H9 (cell line): ENCODE measurements at regions not wholly inside any gene's neighbourhood (a gene's known extent, or its start where the extent isn't known, plus 50 kb on each side); places are given as distances from the start of the nearest gene placed in this dataset.

Experiments used
- DNase-seq: peaks from one replicate; pipeline ENCODE4 v3.0.0-alpha.2; 2017
- H2AFZ ChIP-seq: one replicate; pipeline ENCODE4 v1.6.1; 2013; ENCODE audit warnings: mild to moderate bottlenecking, low read length, control low read depth, moderate library complexity
- H2AK5ac ChIP-seq: 2 replicates; pipeline ENCODE4 v1.6.1; 2013; ENCODE audit warnings: low read length, control low read depth, mixed read lengths; ENCODE audit not compliant: insufficient read length
- H2BK120ac ChIP-seq: one replicate; pipeline ENCODE4 v1.6.1; 2013; ENCODE audit warnings: low read depth, mild to moderate bottlenecking, low read length, control low read depth, inconsistent platforms; ENCODE audit not compliant: poor library complexity, severe bottlenecking
- H2BK12ac ChIP-seq: 2 replicates; pipeline ENCODE4 v1.6.1; 2013; ENCODE audit warnings: low read length, control low read depth, mixed read lengths, low read depth; ENCODE audit not compliant: insufficient read length
- H2BK15ac ChIP-seq: 2 replicates; pipeline ENCODE4 v1.6.1; 2013; ENCODE audit warnings: low read depth, low read length, control low read depth
- H2BK20ac ChIP-seq: one replicate; pipeline ENCODE4 v1.6.1; 2013; ENCODE audit warnings: low read depth, mild to moderate bottlenecking, low read length, control low read depth, inconsistent platforms; ENCODE audit not compliant: poor library complexity, severe bottlenecking
- H2BK5ac ChIP-seq: 2 replicates; pipeline ENCODE4 v1.6.1; 2013; ENCODE audit warnings: low read length, control low read depth, mixed read lengths; ENCODE audit not compliant: insufficient read length
- H3K14ac ChIP-seq: 2 replicates; pipeline ENCODE4 v1.6.1; 2013; ENCODE audit warnings: low read length, control low read depth; ENCODE audit not compliant: insufficient read depth
- H3K18ac ChIP-seq: 2 replicates; pipeline ENCODE4 v1.6.1; 2013; ENCODE audit warnings: low read depth, mild to moderate bottlenecking, mixed read lengths, low read length, control low read depth; ENCODE audit not compliant: insufficient read length
- H3K23ac ChIP-seq: 2 replicates; pipeline ENCODE4 v1.6.1; 2013; ENCODE audit warnings: low read length, control low read depth, mixed read lengths, low read depth; ENCODE audit not compliant: insufficient read length
- H3K23me2 ChIP-seq: 2 replicates; pipeline ENCODE4 v1.6.1; 2013; ENCODE audit warnings: low read depth, mild to moderate bottlenecking, mixed read lengths, low read length, control low read depth; ENCODE audit not compliant: insufficient read length, poor library complexity, severe bottlenecking
- H3K27ac ChIP-seq: 2 replicates; pipeline ENCODE4 v1.5.1; 2013; ENCODE audit warnings: low read length, control low read depth, mixed read lengths, low read depth; ENCODE audit not compliant: insufficient read length
- H3K27me3 ChIP-seq: 2 replicates; pipeline ENCODE4 v1.6.1; 2013; ENCODE audit warnings: low read length, control low read depth, inconsistent platforms; ENCODE audit not compliant: insufficient read depth
- H3K4ac ChIP-seq: 2 replicates; pipeline ENCODE4 v1.6.1; 2013; ENCODE audit warnings: low read depth, mild to moderate bottlenecking, control low read depth, inconsistent platforms, low read length, moderate library complexity
- H3K4me1 ChIP-seq: 2 replicates; pipeline ENCODE4 v1.6.1; 2013; ENCODE audit warnings: low read length, control low read depth, inconsistent platforms; ENCODE audit not compliant: insufficient read depth
- H3K4me2 ChIP-seq: 2 replicates; pipeline ENCODE4 v1.6.1; 2013; ENCODE audit warnings: low read length, control low read depth, mixed read lengths; ENCODE audit not compliant: insufficient read length, insufficient read depth
- H3K56ac ChIP-seq: 2 replicates; pipeline ENCODE4 v1.6.1; 2013; ENCODE audit warnings: low read depth, mild to moderate bottlenecking, mixed read lengths, low read length, control low read depth; ENCODE audit not compliant: insufficient read length
- H3K79me1 ChIP-seq: 2 replicates; pipeline ENCODE4 v1.6.1; 2013; ENCODE audit warnings: low read depth, mild to moderate bottlenecking, moderate library complexity, low read length, control low read depth, inconsistent platforms; ENCODE audit not compliant: insufficient read depth, poor library complexity, severe bottlenecking
- H3K79me2 ChIP-seq: 2 replicates; pipeline ENCODE4 v1.6.1; 2013; ENCODE audit warnings: low read length, control low read depth, inconsistent platforms; ENCODE audit not compliant: insufficient read depth
- H3K9ac ChIP-seq: 2 replicates; pipeline ENCODE4 v1.6.1; 2013; ENCODE audit warnings: low read length, control low read depth, mixed read lengths; ENCODE audit not compliant: insufficient read length; ENCODE audit errors: extremely low read depth
- H3K9me3 ChIP-seq: one replicate; pipeline ENCODE4 v1.6.1; 2013; ENCODE audit warnings: low read depth, low read length, inconsistent platforms; ENCODE audit not compliant: control insufficient read depth
- H3T11ph ChIP-seq: one replicate; pipeline ENCODE4 v1.6.1; 2013; ENCODE audit warnings: mild to moderate bottlenecking, low read length, control low read depth, inconsistent platforms
- H4K20me1 ChIP-seq: one replicate; pipeline ENCODE4 v1.6.1; 2013; ENCODE audit not compliant: control insufficient read depth, insufficient read length, insufficient read depth
- H4K5ac ChIP-seq: 2 replicates; pipeline ENCODE4 v1.6.1; 2013; ENCODE audit warnings: low read depth, mild to moderate bottlenecking, mixed read lengths, low read length, control low read depth; ENCODE audit not compliant: insufficient read length
- H4K8ac ChIP-seq: replicated peaks from 2 replicates; pipeline ENCODE4 v1.6.1; 2013; ENCODE audit warnings: low read length, control low read depth, mixed read lengths, low read depth; ENCODE audit not compliant: insufficient read length
- H4K91ac ChIP-seq: 2 replicates; pipeline ENCODE4 v1.6.1; 2013; ENCODE audit warnings: low read depth, mild to moderate bottlenecking, moderate library complexity, mixed read lengths, low read length, control low read depth; ENCODE audit not compliant: insufficient read length
- H3K27ac Mint-ChIP-seq, 3 experiments: 2 replicates in 2 of 3; 3 replicates in 1 of 3; pipeline ENCODE4 v1.8.0; 2020 to 2021; ENCODE audit warnings: mixed read lengths in 3 of 3, mild to moderate bottlenecking in 1 of 3, moderate library complexity in 1 of 3
- H3K27me3 Mint-ChIP-seq: 2 replicates; pipeline ENCODE4 v1.8.0; 2021; ENCODE audit warnings: low read depth, mild to moderate bottlenecking, moderate library complexity, mixed read lengths
- H3K36me3 Mint-ChIP-seq, 3 experiments: 2 replicates in 2 of 3; 3 replicates in 1 of 3; pipeline ENCODE4 v1.8.0; 2020 to 2021; ENCODE audit warnings: low read depth in 3 of 3, mixed read lengths in 3 of 3; ENCODE audit not compliant: insufficient read depth in 1 of 3
- H3K4me1 Mint-ChIP-seq, 2 experiments: 2 replicates each; pipeline ENCODE4 v1.8.0; 2020; ENCODE audit warnings: mixed read lengths in 2 of 2
- H3K4me3 Mint-ChIP-seq, 2 experiments: 2 replicates in 1 of 2; 3 replicates in 1 of 2; pipeline ENCODE4 v1.8.0; 2020 to 2021; ENCODE audit warnings: mild to moderate bottlenecking in 2 of 2, mixed read lengths in 2 of 2, moderate library complexity in 1 of 2
- H3K9me3 Mint-ChIP-seq, 2 experiments: 2 replicates in 1 of 2; 3 replicates in 1 of 2; pipeline ENCODE4 v1.8.0; 2020; ENCODE audit warnings: mild to moderate bottlenecking in 2 of 2, mixed read lengths in 2 of 2, moderate library complexity in 1 of 2
- WGBS: extraction: QIAGEN DNeasy Blood & Tissue Kit; methylation state at CpG from one replicate; pipeline ENCODE4 v1.1.7; 2013; ENCODE audit warnings: missing lambda C conversion rate, low lambda C conversion rate, mixed read lengths; ENCODE audit not compliant: insufficient read length; ENCODE audit errors: extremely low coverage; 5-methylcytosine and 5-hydroxymethylcytosine counted together
- TF ChIP-seq, protein P1 (sequence below): fragments of 200-600 bp; sonication (generic); conservative IDR thresholded peaks from 3 replicates; pipeline ENCODE4 v1.8.0; 2021; ENCODE audit warnings: antibody characterized with exemption, mild to moderate bottlenecking

DNA sequence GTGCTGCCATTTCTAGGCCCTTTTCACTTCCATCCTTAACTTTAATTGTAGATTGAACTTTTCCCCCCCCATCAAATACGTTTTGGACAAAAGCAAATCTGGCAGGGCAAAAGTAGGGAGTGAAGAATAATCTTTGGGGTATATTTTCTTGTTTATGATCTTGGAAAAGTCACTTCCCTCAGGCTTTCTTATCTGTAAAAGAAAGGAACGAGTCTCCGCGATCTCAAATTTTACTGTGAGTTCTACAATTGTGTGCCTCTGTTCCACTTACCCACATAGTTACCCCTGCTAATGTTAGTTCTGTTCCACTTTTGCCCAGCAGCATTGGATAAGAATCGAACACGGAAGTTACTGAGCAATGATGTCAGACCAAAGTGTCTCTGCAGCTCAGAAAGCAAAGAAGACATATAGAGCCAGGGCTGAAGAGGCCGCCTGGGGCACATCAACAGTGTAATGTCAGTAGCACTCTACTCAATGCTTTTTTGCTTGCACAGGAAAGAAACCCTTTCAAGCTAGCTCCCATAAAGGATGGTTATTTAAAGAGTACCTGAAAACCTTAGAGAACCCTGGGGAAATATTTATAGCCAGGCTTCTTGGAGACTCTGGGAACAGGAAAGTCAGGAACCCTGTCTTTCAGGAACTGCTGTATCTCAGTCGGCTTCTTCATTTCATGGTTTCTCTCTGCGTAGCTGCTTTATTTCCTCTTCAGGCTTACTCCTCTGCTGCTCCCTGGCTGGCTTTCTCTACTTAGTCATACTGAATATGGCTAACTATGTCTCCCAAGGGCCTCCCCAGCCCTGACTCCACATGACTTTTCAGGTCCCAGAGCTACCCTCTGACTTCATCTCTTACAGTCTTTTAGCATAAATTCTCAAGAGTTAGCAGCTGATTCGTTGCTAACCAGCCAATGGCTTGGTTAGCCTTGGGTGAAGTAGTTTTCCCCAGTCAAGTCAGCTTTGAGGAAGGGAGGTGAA is 123.7 kb upstream of the FAM3C start:
- Histone ChIP-seq H3K18ac (no peak overlapping the region), H4K91ac (no peak overlapping the region), H3K9me3 (no peaks in the 10 kb centered on the region), H3T11ph (no peak overlapping the region), H2BK15ac (no peak overlapping the region), H4K20me1 (no peaks in the 10 kb centered on the region), H3K14ac (no peak overlapping the region), H2BK20ac (no peak overlapping the region), H3K79me1 (no peaks in the 10 kb centered on the region), H2BK120ac (no peak overlapping the region), H3K79me2 (no peaks in the 10 kb centered on the region), H3K27me3 (no peaks in the 10 kb centered on the region), H2BK12ac (no peak overlapping the region), H3K23me2 (no peaks in the 10 kb centered on the region), H4K5ac (no peak overlapping the region), H3K56ac (no peak overlapping the region), H4K8ac (no peak overlapping the region), H3K23ac (no peak overlapping the region), H3K9ac (no peak overlapping the region), H3K4me2 (no peak overlapping the region), H2AK5ac (no peak overlapping the region), H2BK5ac (no peak overlapping the region), H2AFZ (no peak overlapping the region), H3K27ac (no peak overlapping the region), H3K4me1 (no peaks in the 10 kb centered on the region), H3K4ac (no peak overlapping the region)
- Mint-ChIP-seq H3K4me3 (no peak overlapping the region), H3K27me3 (no peaks in the 10 kb centered on the region), H3K27ac (no peak overlapping the region; a peak in 1 of 7 replicates), H3K9me3 (peaks cover 0 to 3% of the 10 kb centered on the region in 2 experiments; a peak in 1 of 5 replicates), H3K4me1 (no peaks in the 10 kb centered on the region; a peak in 1 of 4 replicates), H3K36me3 (peaks cover 0 to 8% (median 0%) of the 10 kb centered on the region in 3 experiments; a peak in 2 of 7 replicates)
- no CpG with 5 or more reads among the region's 10 CpGs for WGBS
- no peak for DNase-seq
- TF ChIP-seq, protein P1, sequence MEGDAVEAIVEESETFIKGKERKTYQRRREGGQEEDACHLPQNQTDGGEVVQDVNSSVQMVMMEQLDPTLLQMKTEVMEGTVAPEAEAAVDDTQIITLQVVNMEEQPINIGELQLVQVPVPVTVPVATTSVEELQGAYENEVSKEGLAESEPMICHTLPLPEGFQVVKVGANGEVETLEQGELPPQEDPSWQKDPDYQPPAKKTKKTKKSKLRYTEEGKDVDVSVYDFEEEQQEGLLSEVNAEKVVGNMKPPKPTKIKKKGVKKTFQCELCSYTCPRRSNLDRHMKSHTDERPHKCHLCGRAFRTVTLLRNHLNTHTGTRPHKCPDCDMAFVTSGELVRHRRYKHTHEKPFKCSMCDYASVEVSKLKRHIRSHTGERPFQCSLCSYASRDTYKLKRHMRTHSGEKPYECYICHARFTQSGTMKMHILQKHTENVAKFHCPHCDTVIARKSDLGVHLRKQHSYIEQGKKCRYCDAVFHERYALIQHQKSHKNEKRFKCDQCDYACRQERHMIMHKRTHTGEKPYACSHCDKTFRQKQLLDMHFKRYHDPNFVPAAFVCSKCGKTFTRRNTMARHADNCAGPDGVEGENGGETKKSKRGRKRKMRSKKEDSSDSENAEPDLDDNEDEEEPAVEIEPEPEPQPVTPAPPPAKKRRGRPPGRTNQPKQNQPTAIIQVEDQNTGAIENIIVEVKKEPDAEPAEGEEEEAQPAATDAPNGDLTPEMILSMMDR = no peak
